ENCODE measurements at regions not wholly inside any gene's neighbourhood (a gene's known extent, or its start where the extent isn't known, plus 50 kb on each side); places are given as distances from the start of the nearest gene placed in this dataset.

GRCh38 chr12:74379114-74379513 is 158.5 kb upstream of the ATXN7L3B start:
- Histone ChIP-seq H3K79me2 (ENCODE audit: control insufficient read depth, low read length) (no peaks in the 10 kb centered on the region), H3K9me2 (replicated peaks; ENCODE audit: control insufficient read depth, low read length) (no peaks in the 10 kb centered on the region), H3K4me1 (ENCODE audit: control insufficient read depth, low read length) (no peaks in the 10 kb centered on the region), H3K27me3 (ENCODE audit: control insufficient read depth, low read length) (no peaks in the 10 kb centered on the region), H3F3A (ENCODE audit: control insufficient read depth, insufficient read depth) (no peaks in the 10 kb centered on the region), H3K36me3 (ENCODE audit: control insufficient read depth, low read length) (no peaks in the 10 kb centered on the region), H3K27ac (ENCODE audit: low read depth, low read length) (no peak overlapping the region), H4K20me1 (ENCODE audit: control insufficient read depth, insufficient read depth, low read depth, low read length) (no peaks in the 10 kb centered on the region), H3K4me3 (ENCODE audit: low read length) (no peak overlapping the region), H3K4me2 (ENCODE audit: low read length) (no peak overlapping the region), H3K9me3 (ENCODE audit: control insufficient read depth, insufficient read depth, low read length) (no peaks in the 10 kb centered on the region)
- TF ChIP-seq EZH2phosphoT487 (IDR thresholded peaks at IDR 0.05; ENCODE audit: borderline replicate concordance, low read length) (no peak), CTCF (IDR thresholded peaks at IDR 0.05; ENCODE audit: low read depth, low read length, poor library complexity, severe bottlenecking) (no peak)

- no peak overlapping the region for H3K4me3 ChIP-seq (ENCODE audit: low read length)
These were observed 155.7 kb upstream of the ATXN7L3B start for GRCh38 chr12:74381958-74382357.

GRCh38 chr12:74382983-74383382 is 154.7 kb upstream of the ATXN7L3B start:
- H3K4me3 ChIP-seq (ENCODE audit: low read length): no peak overlapping the region
- no peak overlapping the region for H3K27ac ChIP-seq (ENCODE audit: low read depth, low read length)
- no peaks in the 10 kb centered on the region for H4K20me1 ChIP-seq (ENCODE audit: control insufficient read depth, insufficient read depth, low read depth, low read length)
- no peaks in the 10 kb centered on the region for H3K9me2 ChIP-seq (replicated peaks; ENCODE audit: control insufficient read depth, low read length)
- H3F3A ChIP-seq (ENCODE audit: control insufficient read depth, insufficient read depth): no peaks in the 10 kb centered on the region
- no peaks in the 10 kb centered on the region for H3K4me1 ChIP-seq (ENCODE audit: control insufficient read depth, low read length)
- no peak overlapping the region for H3K4me2 ChIP-seq (ENCODE audit: low read length)
- H3K36me3 ChIP-seq (ENCODE audit: control insufficient read depth, low read length): no peaks in the 10 kb centered on the region
- H3K27me3 ChIP-seq (ENCODE audit: control insufficient read depth, low read length): no peaks in the 10 kb centered on the region
- TF ChIP-seq CTCF (IDR thresholded peaks at IDR 0.05; ENCODE audit: low read depth, low read length, poor library complexity, severe bottlenecking) (no peak), EZH2phosphoT487 (IDR thresholded peaks at IDR 0.05; ENCODE audit: borderline replicate concordance, low read length) (no peak)
- H3K9me3 ChIP-seq (ENCODE audit: control insufficient read depth, insufficient read depth, low read length): no peaks in the 10 kb centered on the region
- H3K79me2 ChIP-seq (ENCODE audit: control insufficient read depth, low read length): no peaks in the 10 kb centered on the region

More at GRCh38 chr12:74381958-74382357, 155.7 kb upstream of the ATXN7L3B start:
- Histone ChIP-seq H3K4me1 (ENCODE audit: control insufficient read depth, low read length) (no peaks in the 10 kb centered on the region), H3K79me2 (ENCODE audit: control insufficient read depth, low read length) (no peaks in the 10 kb centered on the region), H3K4me2 (ENCODE audit: low read length) (no peak overlapping the region), H3K27me3 (ENCODE audit: control insufficient read depth, low read length) (no peaks in the 10 kb centered on the region), H3K27ac (ENCODE audit: low read depth, low read length) (no peak overlapping the region), H3F3A (ENCODE audit: control insufficient read depth, insufficient read depth) (no peaks in the 10 kb centered on the region), H3K9me3 (ENCODE audit: control insufficient read depth, insufficient read depth, low read length) (no peaks in the 10 kb centered on the region), H3K36me3 (ENCODE audit: control insufficient read depth, low read length) (no peaks in the 10 kb centered on the region), H3K9me2 (replicated peaks; ENCODE audit: control insufficient read depth, low read length) (no peaks in the 10 kb centered on the region), H4K20me1 (ENCODE audit: control insufficient read depth, insufficient read depth, low read depth, low read length) (no peaks in the 10 kb centered on the region)
- TF ChIP-seq EZH2phosphoT487 (IDR thresholded peaks at IDR 0.05; ENCODE audit: borderline replicate concordance, low read length) (no peak), CTCF (IDR thresholded peaks at IDR 0.05; ENCODE audit: low read depth, low read length, poor library complexity, severe bottlenecking) (no peak)

GRCh38 chr12:74391283-74391682 is 146.4 kb upstream of the ATXN7L3B start:
- H3K4me3 ChIP-seq (ENCODE audit: low read length): no peak overlapping the region
- no peaks in the 10 kb centered on the region for H3K79me2 ChIP-seq (ENCODE audit: control insufficient read depth, low read length)
- H4K20me1 ChIP-seq (ENCODE audit: control insufficient read depth, insufficient read depth, low read depth, low read length): no peaks in the 10 kb centered on the region
- no peaks in the 10 kb centered on the region for H3K9me3 ChIP-seq (ENCODE audit: control insufficient read depth, insufficient read depth, low read length)
- H3K4me2 ChIP-seq (ENCODE audit: low read length): no peak overlapping the region
- H3K27ac ChIP-seq (ENCODE audit: low read depth, low read length): no peak overlapping the region
- no peak for TF ChIP-seq EZH2phosphoT487 (IDR thresholded peaks at IDR 0.05; ENCODE audit: borderline replicate concordance, low read length)
- H3K9me2 ChIP-seq (replicated peaks; ENCODE audit: control insufficient read depth, low read length): no peaks in the 10 kb centered on the region
- no peaks in the 10 kb centered on the region for H3K36me3 ChIP-seq (ENCODE audit: control insufficient read depth, low read length)
- H3K4me1 ChIP-seq (ENCODE audit: control insufficient read depth, low read length): no peaks in the 10 kb centered on the region
- H3F3A ChIP-seq (ENCODE audit: control insufficient read depth, insufficient read depth): no peaks in the 10 kb centered on the region
- H3K27me3 ChIP-seq (ENCODE audit: control insufficient read depth, low read length): no peaks in the 10 kb centered on the region

All from DOHH2 (cell line).